Neural progenitor cell (in vitro differentiated cells): ENCODE measurements at regions not wholly inside any gene's neighbourhood (a gene's known extent, or its start where the extent isn't known, plus 50 kb on each side); places are given as distances from the start of the nearest gene placed in this dataset.

Source experiments
- EZH2 ChIP-seq: fragments of 200-600 bp; sonication (generic); IDR thresholded peaks from 2 replicates; pipeline ENCODE4 v1.6.1; 2017; ENCODE audit warnings: antibody characterized with exemption, mild to moderate bottlenecking, moderate library complexity
- EZH2phosphoT487 ChIP-seq: fragments of 200-600 bp; sonication (generic); IDR thresholded peaks from 2 replicates; pipeline ENCODE4 v1.6.1; 2017; ENCODE audit warnings: antibody characterized with exemption
- TF ChIP-seq, protein P1 (sequence below): fragments of 200-600 bp; sonication (generic); IDR thresholded peaks from 2 replicates; pipeline ENCODE4 v1.5.1; 2017; ENCODE audit warnings: antibody characterized with exemption, mild to moderate bottlenecking

DNA sequence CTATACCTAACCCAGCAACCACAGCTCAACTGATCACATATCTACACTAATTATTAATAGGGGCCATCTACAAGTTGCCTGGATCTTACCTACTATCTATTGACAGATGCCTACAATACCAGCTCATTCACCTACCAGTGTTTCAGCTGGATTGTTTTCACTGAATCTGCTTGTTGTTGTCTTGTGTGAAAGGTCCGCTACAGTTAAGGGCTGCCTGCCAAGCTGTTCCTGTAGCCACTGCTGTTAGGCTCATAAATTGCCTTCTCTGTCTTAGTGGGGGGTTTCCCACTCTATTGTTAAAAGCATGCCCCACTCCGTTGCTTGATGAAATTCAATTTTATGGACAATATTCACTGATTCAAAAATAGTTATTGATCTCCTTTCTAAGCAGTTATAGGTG is 199.7 kb upstream of the TMPRSS15 start:
- TF ChIP-seq, protein P1, sequence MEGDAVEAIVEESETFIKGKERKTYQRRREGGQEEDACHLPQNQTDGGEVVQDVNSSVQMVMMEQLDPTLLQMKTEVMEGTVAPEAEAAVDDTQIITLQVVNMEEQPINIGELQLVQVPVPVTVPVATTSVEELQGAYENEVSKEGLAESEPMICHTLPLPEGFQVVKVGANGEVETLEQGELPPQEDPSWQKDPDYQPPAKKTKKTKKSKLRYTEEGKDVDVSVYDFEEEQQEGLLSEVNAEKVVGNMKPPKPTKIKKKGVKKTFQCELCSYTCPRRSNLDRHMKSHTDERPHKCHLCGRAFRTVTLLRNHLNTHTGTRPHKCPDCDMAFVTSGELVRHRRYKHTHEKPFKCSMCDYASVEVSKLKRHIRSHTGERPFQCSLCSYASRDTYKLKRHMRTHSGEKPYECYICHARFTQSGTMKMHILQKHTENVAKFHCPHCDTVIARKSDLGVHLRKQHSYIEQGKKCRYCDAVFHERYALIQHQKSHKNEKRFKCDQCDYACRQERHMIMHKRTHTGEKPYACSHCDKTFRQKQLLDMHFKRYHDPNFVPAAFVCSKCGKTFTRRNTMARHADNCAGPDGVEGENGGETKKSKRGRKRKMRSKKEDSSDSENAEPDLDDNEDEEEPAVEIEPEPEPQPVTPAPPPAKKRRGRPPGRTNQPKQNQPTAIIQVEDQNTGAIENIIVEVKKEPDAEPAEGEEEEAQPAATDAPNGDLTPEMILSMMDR: no peak
- TF ChIP-seq EZH2: no peak
- TF ChIP-seq EZH2phosphoT487: no peak
